Stimulated activated CD8-positive, alpha-beta memory T cell treated with anti-CD3 and anti-CD28 coated beads, Interleukin-15, amount 100 ng/mL, for 4 hours (primary cell): ENCODE measurements at regions not wholly inside any gene's neighbourhood (a gene's known extent, or its start where the extent isn't known, plus 50 kb on each side); places are given as distances from the start of the nearest gene placed in this dataset.

ENCODE experiments used
- DNase-seq, 2 donors: peaks; one replicate each; pipeline ENCODE4 v3.0.0-alpha.2; 2020; ENCODE audit warnings: low read depth in 2 of 2

DNA sequence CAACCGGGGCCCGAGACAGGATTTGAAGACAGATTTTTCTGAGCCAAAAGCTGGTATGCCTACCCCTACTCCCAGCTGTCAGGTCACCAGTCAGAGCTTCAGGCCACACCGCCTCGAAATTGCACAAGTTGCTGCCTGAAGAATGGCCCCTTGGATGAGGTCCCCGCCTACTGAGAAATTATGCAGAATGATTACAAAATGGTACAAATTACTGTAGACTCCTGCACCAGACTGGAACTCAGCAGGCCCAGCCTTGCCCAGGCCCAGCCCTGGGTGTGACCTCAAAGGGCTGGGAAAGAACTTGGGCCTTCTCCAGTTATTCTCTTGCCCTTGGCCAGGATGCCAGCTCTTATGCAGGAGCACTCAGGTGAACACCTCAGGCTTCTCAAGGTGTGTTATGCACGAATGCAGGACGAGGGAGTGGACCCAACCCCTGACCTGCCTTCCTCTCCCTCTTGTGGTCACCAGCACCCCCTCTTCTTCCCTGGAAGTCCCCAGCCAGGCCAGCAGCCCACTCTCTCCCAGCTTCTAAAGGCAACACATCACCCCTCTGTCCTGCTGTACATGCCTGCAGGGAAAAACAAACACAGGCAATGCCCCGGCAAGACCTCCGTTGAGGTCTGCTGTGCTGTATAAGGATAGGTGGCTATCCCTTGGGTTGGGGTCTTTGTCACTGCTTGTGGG, 88.7 kb upstream of the NAA20 start:
- DNase-seq: no peak

- DNase-seq: no peak
Observed at GRCh38 chr20:19929012-19929360, 88.2 kb upstream of the NAA20 start.

GRCh38 chr20:19929481-19930145, 87.5 kb upstream of the NAA20 start:
- no peak for DNase-seq

- no peak for DNase-seq
Observed at GRCh38 chr20:19930426-19930825, 86.7 kb upstream of the NAA20 start.

- DNase-seq: no peak
Observed at GRCh38 chr20:19932170-19932667, 84.9 kb upstream of the NAA20 start.

- no peak for DNase-seq
Observed at GRCh38 chr20:19934792-19935491, 82.2 kb upstream of the NAA20 start.

DNA sequence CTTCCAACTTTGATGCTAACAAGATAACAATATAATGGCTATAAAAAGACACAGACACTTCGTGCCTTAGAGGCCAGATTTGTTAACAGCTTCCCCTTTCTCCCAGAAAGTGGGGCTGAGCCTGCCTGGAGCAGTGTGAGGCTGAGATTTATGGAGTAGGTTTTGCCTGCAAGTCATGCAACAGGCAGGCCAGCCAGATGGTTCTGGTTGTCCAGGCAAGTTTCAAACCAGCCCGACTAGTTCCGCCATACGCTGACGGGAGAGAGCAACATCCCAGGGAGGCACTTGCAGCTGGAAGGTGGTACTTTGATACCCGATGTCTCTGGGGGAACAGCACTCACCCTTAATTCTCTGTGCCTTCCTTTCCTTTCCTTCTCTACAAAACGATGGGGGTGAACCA, 81.3 kb upstream of the NAA20 start:
- no peak for DNase-seq

- DNase-seq: no peak
Observed at GRCh38 chr20:19936466-19937200, 80.5 kb upstream of the NAA20 start.

GRCh38 chr20:19937218-19937617, 79.9 kb upstream of the NAA20 start:
- DNase-seq: no peak

DNA sequence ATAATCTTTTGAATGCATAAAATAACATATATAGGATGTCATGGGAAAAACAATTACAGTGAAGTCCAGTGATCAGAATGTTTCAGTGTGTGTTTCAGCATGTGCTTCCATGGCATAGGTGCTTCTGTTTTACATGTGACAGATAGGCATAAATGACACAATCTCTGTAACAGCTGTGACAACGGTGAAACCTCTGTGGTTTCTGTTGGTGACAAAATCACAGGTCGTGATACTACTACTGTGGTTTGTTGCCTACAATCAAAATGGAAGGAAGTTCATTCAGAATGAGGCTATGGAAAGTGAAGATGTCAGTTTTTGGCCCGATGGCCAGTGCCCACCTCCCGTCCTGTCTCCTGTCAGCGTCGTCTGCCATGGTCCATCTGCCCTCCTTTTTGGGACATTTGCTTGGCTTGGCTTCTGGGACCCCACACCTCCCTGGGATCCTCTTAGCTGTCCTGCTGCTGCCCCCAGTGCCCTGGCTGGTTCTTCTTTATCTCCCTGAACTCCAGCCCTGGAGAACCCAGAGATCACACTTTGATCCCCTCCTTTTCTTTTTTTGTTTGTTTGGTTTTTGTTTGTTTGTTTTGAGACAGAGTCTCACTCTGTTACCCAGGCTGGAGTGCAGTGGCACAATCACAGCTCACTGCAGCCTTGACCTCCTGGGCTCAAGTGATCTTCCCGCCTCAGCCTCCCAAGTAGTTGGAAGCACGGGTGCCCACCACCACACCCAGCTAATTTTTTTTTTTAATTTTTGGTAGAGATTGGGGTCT, 79.3 kb upstream of the NAA20 start:
- DNase-seq: no peak

- no peak for DNase-seq
Observed at GRCh38 chr20:19938421-19939090, 78.6 kb upstream of the NAA20 start.

DNA sequence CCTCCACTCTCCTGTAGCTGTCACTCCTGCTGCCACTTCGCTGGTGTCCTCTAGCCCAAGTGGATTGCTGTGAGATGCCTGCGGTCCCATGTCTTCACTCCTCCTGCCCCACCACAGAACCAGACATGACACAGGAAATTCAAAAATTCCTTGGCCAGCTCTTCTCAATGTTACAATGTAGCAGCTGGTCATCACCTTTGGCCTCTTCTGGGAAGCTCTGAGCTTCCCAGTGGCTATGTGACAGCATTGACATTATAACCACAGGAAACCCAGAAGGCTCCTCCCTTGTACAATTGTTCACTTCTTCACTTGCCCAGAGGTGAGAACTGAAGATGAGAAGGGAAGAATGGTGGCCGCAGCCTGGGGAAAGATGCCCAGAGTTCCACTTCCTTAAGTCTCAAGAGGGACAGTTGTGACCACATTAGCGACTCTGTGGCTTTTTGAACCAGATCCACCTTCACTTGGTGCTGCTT, 76.1 kb upstream of the NAA20 start:
- no peak for DNase-seq

GRCh38 chr20:19942611-19943010, 74.6 kb upstream of the NAA20 start:
- no peak for DNase-seq

DNA sequence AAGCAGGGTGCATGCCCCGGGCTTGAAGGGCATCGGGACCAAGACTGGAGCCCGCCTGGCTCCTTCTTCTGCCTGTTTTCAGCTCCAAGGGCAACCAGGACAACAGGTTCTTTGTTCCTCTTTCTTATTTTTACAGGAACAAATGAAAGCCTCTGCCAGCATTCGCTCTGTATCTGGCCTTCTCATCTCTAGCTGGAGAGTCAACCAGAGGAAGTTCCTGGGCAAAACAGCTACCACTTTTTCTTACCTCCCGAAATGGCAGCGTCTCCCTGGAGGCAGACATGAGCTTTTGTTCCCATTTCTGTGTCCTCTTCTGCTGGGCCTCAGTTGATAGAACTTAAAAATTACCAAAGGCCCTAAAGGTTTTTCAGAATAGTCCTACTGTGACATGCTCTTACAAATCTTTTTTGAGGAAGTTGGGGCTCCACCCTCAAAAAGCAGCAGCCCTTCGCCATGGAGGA, 74.1 kb upstream of the NAA20 start:
- DNase-seq: no peak

DNA sequence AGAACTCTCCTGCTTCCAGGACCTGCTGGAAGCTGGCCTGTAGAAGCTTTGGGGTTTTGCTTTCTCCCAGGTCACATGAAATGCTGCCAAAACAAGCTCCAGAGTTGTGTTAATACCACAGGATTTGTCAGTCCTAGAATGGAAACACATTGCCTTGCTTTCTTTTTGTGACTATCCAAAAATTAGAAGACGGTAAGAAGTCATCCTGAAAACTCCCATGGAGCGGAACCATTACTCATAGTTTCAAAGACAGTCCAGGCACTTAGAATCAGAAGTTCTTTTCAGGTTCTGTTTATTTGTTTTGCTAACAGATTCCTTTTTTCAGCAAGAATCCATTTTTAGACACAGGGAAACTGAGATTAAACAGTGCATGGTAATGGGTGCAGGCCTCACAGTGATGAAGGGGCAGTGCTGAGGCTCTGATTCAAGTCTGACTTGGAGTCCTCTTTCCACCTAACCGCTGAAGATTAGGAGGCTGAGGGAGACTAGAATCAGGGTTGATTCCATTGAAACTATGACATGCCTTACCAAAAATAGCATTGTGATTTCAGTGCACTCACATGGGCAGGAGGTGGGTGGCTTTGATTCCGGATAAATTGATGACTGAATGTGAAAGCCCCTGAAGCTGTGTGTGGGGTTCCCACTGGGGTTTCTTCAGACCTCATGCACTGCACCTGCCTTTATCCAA, 72.2 kb upstream of the NAA20 start:
- no peak for DNase-seq

GRCh38 chr20:19945732-19946670, 71.2 kb upstream of the NAA20 start:
- no peak for DNase-seq

DNA sequence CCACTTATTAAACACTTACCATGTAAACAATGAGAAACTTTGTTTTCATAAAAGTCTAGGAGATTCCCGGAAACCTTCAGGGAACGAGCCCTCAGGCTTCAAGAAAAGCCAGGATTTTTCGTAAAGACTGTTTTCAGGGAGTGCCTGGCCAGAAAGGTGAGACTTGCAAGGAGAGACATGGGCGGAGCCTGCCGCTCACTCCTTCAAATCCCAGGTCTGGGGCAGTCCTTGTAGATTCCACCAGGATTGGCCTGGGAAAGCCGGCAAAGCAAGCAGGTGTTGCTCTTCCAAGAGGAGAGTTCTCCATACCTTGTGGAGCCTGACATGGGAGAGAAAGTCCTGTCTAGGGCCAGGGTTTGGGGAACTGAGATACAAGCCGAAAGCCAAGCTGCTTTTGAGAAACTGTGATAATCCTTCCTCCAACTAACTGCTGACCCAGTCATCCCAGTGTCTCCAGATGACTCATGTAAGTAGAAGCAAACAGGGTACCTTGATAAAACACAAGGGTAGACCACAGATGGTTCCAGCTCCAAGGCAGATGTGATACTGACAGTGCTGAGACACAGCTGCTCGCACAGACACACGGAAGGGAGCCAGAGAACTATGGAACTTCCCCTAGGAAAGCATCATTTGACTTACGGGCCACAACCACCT, 69.4 kb upstream of the NAA20 start:
- DNase-seq: no peak

- DNase-seq: no peak
Observed at GRCh38 chr20:19949195-19949867, 67.8 kb upstream of the NAA20 start.
